Testis (tissue), 2 donors: ENCODE measurements at regions not wholly inside any gene's neighbourhood (a gene's known extent, or its start where the extent isn't known, plus 50 kb on each side); places are given as distances from the start of the nearest gene placed in this dataset.
A peak's percentile ranks its signal among the peaks of the same experiment; 100 is the strongest.

Experiments
- DNase-seq: peaks from one replicate; pipeline ENCODE4 v3.0.0-alpha.2; 2019
- H3K27ac ChIP-seq, 2 donors: fragments of 200-600 bp; sonication (generic); one replicate each; pipeline ENCODE4 v1.5.1; 2019
- H3K27me3 ChIP-seq: fragments of 200-600 bp; sonication (generic); one replicate; pipeline ENCODE4 v1.5.1; 2019
- H3K36me3 ChIP-seq: fragments of 200-600 bp; sonication (generic); one replicate; pipeline ENCODE4 v1.5.1; 2017; ENCODE audit warnings: low read depth; ENCODE audit errors: missing control alignments
- H3K4me1 ChIP-seq: fragments of 200-600 bp; sonication (generic); one replicate; pipeline ENCODE4 v1.5.1; 2019
- H3K4me3 ChIP-seq, 2 donors: fragments of 200-600 bp; sonication (generic); one replicate each; pipeline ENCODE4 v1.5.1; 2017 to 2019
- H3K9me3 ChIP-seq: fragments of 200-600 bp; sonication (generic); one replicate; pipeline ENCODE4 v1.5.1; 2017
- POLR2A ChIP-seq: fragments of 450-650 bp; IDR thresholded peaks from one replicate; pipeline ENCODE4 v1.6.1; 2017; ENCODE audit warnings: antibody characterized with exemption, mild to moderate bottlenecking, moderate library complexity
- WGBS, 2 donors: methylation state at CpG; one replicate each; pipeline ENCODE4 v1.1.5; 2018; 5-methylcytosine and 5-hydroxymethylcytosine counted together
- intact Hi-C: fragments of 100-400 bp; cut with DNase I; formaldehyde crosslinking; loops from one replicate; pipeline ENCODE4 v1.15.1; 2023; ENCODE audit warnings: low total_unique reads
- TF ChIP-seq, protein P1 (sequence below), 3 experiments: fragments of 450-650 bp in 2 of 3; fragments of 200-600 bp in 1 of 3; sonication (generic) in 1 of 3; IDR thresholded peaks; one replicate each; pipeline ENCODE4 v1.5.1; 2016 to 2019; ENCODE audit warnings: antibody characterized with exemption in 3 of 3, mild to moderate bottlenecking in 2 of 3, moderate library complexity in 1 of 3

DNA sequence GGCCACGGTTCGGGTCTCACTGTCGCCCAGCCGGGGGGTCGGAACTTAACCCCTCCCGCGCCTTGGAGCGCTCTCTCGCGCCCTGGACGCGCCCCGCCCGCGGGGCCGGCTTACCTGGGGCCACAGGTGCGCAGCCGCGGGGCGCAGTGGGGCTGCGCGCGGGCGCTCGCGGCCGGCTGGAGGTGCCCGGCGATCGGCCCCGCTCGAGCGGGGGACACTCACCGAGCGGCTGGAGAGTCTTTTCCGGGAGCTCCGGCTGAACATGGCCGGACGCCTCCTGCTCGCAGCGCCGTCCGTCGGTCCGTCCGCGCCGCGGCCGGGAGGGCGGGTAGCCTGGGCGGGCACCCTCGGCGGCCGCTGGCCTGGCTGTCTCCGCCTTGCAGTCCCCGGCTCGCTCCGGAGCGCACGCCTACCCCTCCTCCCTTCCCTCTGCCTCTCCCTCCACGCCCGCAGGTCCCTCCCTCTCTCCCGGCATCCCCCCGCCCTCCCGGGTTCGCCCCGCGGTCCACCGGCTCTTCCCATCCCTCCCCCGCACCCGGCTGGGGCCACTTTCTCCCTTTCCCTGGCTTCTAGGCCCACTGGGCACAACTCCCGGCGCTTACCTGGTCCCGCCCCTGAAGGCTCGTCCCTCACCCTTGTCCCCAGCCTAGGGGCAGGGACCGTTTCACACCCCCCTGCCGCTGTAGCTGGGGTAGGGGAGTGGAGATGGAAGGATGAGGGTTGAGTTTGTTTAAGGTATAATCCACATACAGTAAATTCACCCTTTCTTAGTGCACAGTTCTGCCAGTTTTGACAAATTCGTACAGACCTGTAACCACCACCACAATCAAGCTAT lies 220.1 kb upstream of the PRICKLE2 start:
- intact Hi-C loops = no loop called here
- H3K4me1 ChIP-seq = peaks cover 4% of the 10 kb centered on the region
- no peak for TF ChIP-seq POLR2A
- TF ChIP-seq, protein P1, sequence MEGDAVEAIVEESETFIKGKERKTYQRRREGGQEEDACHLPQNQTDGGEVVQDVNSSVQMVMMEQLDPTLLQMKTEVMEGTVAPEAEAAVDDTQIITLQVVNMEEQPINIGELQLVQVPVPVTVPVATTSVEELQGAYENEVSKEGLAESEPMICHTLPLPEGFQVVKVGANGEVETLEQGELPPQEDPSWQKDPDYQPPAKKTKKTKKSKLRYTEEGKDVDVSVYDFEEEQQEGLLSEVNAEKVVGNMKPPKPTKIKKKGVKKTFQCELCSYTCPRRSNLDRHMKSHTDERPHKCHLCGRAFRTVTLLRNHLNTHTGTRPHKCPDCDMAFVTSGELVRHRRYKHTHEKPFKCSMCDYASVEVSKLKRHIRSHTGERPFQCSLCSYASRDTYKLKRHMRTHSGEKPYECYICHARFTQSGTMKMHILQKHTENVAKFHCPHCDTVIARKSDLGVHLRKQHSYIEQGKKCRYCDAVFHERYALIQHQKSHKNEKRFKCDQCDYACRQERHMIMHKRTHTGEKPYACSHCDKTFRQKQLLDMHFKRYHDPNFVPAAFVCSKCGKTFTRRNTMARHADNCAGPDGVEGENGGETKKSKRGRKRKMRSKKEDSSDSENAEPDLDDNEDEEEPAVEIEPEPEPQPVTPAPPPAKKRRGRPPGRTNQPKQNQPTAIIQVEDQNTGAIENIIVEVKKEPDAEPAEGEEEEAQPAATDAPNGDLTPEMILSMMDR (IDR thresholded peaks at IDR 0.05) = no peak
- H3K27ac ChIP-seq = no peak overlapping the region
- no peaks in the 10 kb centered on the region for H3K9me3 ChIP-seq
- 6 to 9% methylated on average over 22 to 48 of the region's 79 CpGs for WGBS, 2 donors
- no peaks in the 10 kb centered on the region for H3K27me3 ChIP-seq
- DNase-seq = peak; percentile 35
- peak overlapping the region; percentile 43 to 54 for H3K4me3 ChIP-seq
- no peaks in the 10 kb centered on the region for H3K36me3 ChIP-seq

DNA sequence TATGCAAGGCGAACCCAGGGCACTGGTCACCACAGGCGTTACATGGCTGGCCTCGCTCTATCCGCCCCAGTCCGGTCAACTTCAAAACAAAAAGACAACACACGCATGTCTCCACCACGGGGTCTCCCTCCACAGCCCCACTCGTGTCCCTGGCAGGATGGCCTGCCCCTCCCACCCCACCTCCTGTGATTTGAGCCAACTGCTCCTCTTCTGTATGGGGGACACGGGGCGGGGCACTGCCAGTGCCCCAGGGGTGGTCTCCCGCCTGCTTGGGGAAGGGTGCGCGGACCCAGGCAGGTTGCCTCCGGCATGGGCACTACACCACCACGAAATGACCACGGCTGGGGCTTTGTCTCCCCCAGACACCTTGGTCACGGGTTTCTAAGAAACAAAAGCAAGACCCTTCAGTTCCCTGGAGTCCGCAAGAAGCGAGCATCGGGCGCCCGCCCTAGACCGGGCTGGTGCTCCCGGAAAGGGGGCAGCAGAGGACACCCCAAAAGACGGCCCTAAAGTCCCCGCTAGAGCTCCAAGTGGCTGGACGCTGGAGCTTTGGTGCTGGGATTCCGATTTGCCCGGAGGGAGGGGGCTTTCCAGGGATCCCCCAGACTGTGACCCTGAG lies 219.3 kb upstream of the PRICKLE2 start:
- H3K27ac ChIP-seq = no peak overlapping the region
- TF ChIP-seq, protein P1 (IDR thresholded peaks at IDR 0.05) = no peak
- TF ChIP-seq POLR2A = no peak
- H3K27me3 ChIP-seq = no peaks in the 10 kb centered on the region
- peak overlapping the region; percentile 43 to 54 for H3K4me3 ChIP-seq
- DNase-seq = no peak
- H3K36me3 ChIP-seq = no peaks in the 10 kb centered on the region
- no peaks in the 10 kb centered on the region for H3K9me3 ChIP-seq
- H3K4me1 ChIP-seq = peaks cover 4% of the 10 kb centered on the region
- intact Hi-C loops = no loop called here
- 11 to 25% methylated on average over 8 to 22 of the region's 29 CpGs for WGBS, 2 donors

DNA sequence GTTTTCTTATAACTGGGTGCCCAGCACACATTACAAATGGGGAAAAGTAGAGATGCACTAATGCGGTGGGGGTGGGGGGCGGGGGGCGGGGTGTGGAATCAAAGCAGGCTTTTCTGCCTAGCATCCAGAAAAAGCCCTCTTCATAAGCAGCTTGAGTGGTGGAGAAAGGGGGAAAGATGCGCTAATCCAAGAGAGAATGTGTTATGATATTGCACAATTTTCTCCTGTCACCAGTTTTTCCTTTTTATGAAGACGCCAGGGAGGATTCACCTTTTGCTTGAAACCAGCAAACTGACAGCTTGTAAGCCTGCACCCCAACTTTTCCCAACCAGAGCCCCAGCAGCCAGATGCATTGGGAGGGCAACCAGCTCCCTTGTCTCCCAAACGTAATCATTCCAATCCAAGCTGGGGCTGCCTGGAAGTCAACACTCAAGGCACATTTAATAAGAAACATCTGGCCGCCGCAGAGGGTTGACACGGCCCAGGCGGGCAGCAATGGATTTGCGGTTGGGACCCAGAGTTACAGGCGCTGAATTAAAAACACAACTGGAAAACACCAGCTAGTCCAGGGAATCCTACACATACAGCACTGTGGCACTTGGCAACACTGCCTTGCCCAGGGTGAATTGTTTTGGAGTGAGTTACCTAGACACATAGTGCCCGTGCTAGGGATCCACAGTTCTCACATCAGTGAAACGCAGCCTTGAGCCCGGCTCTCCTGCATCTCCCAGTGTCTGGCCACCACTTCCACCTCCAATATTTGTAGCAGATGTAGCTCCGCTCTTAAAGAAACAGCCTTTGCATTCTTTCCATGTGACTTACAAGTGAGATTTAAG lies 218.5 kb upstream of the PRICKLE2 start:
- Histone ChIP-seq H3K27me3 (no peaks in the 10 kb centered on the region), H3K36me3 (no peaks in the 10 kb centered on the region), H3K9me3 (no peaks in the 10 kb centered on the region), H3K4me3 (no peak overlapping the region), H3K27ac (no peak overlapping the region), H3K4me1 (peaks cover 6% of the 10 kb centered on the region)
- TF ChIP-seq POLR2A = no peak
- TF ChIP-seq, protein P1 (IDR thresholded peaks at IDR 0.05) = no peak
- 42 to 55% methylated on average over 16 of the region's 16 CpGs for WGBS, 2 donors
- intact Hi-C loops = no loop called here
- DNase-seq = no peak

DNA sequence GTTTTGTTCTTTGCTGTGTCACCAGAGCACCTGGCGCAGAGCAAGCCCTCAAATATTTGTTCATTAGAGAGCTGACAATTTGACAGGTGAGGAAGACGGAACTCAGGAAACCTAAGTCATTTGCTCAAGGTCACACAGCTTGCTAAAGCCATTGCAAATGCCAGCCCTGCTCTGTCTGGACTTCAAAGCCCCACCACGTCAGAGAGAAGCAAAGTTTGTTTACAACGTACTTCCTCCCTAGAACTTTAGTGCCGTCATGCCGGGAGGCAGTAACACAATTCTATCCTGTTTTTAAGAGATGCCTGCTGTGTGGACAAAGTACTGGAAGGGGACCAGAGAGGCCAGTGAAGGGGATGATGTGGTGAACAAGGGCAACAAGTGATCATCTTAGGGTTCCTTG lies 216.6 kb upstream of the PRICKLE2 start:
- Histone ChIP-seq H3K4me3 (no peak overlapping the region), H3K4me1 (peaks cover 10% of the 10 kb centered on the region), H3K27me3 (no peaks in the 10 kb centered on the region), H3K27ac (no peak overlapping the region), H3K9me3 (no peaks in the 10 kb centered on the region), H3K36me3 (no peaks in the 10 kb centered on the region)
- intact Hi-C loops = no loop called here
- DNase-seq = no peak
- 76 to 94% methylated on average over 6 of the region's 6 CpGs for WGBS, 2 donors
- no peak for TF ChIP-seq POLR2A
- TF ChIP-seq, protein P1 (IDR thresholded peaks at IDR 0.05) = no peak
